HG03135 (cell line): ENCODE measurements at regions not wholly inside any gene's neighbourhood (a gene's known extent, or its start where the extent isn't known, plus 50 kb on each side); places are given as distances from the start of the nearest gene placed in this dataset.

Experiments used
- ATAC-seq: cut with Tn5 transposase; IDR thresholded peaks from one replicate; pipeline ENCODE4 v1.9.1; 2021; ENCODE audit warnings: mild to moderate bottlenecking, moderate library complexity; ENCODE audit not compliant: unreplicated experiment

GRCh38 chr5:159835548-159835947, 80.7 kb upstream of the ADRA1B start:
- no peak for ATAC-seq

- no peak for ATAC-seq
Observed at GRCh38 chr5:159836691-159837090, 79.6 kb upstream of the ADRA1B start.

- ATAC-seq, result no peak
Observed at GRCh38 chr5:159837860-159838259, 78.4 kb upstream of the ADRA1B start.

- no peak for ATAC-seq
Observed at GRCh38 chr5:159838551-159839222, 77.6 kb upstream of the ADRA1B start.

GRCh38 chr5:159844267-159845121, 71.8 kb upstream of the ADRA1B start:
- no peak for ATAC-seq

GRCh38 chr5:159849437-159850083, 66.7 kb upstream of the ADRA1B start:
- ATAC-seq, result no peak

GRCh38 chr5:159850160-159850559, 66.1 kb upstream of the ADRA1B start:
- no peak for ATAC-seq

- no peak for ATAC-seq
Observed at GRCh38 chr5:159851053-159851452, 65.2 kb upstream of the ADRA1B start.

- ATAC-seq, result no peak
Observed at GRCh38 chr5:159854916-159855315, 61.4 kb upstream of the ADRA1B start.

GRCh38 chr5:159855476-159856191, 60.6 kb upstream of the ADRA1B start:
- no peak for ATAC-seq

- ATAC-seq, result no peak
Observed at GRCh38 chr5:159858871-159859270, 57.4 kb upstream of the ADRA1B start.

GRCh38 chr5:159861086-159861485, 55.2 kb upstream of the ADRA1B start:
- no peak for ATAC-seq

- ATAC-seq, result peak; percentile 76
Observed at GRCh38 chr5:159864885-159865691, 51.2 kb upstream of the ADRA1B start.

- no peak for ATAC-seq
Observed at GRCh38 chr5:159866093-159866492, 50.2 kb upstream of the ADRA1B start.
